ENCODE measurements at regions not wholly inside any gene's neighbourhood (a gene's known extent, or its start where the extent isn't known, plus 50 kb on each side); places are given as distances from the start of the nearest gene placed in this dataset.

DNA sequence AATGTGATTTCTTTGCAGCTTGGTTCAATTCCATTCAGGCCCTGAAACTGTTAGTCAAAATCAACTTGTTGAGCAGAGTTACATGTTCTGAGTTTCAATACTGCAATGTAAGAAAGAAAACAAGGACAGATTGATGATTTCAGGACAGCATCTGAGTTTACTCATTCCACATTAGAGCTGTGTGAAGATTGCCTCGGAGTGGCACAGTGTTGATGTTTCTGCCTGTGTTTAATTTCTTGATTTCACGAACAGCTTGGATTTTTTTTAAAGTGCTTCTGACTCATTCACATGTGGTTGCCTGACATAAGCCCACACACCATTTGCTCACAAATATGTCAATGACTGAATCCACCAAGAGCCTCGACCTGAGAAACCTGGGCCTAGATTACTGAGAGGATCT, 101.2 kb upstream of the PARD3 start:
- DNase-seq (ENCODE audit: low spot score) (no peak), ATAC-seq (no peak), FAIRE-seq (no peak)
- Histone ChIP-seq H3K36me3 (replicated peaks in 1 of 2; ENCODE audit: control insufficient read depth in 1 of 2, insufficient read depth in 2 of 2, low read length in 2 of 2) (no peaks in the 10 kb centered on the region), H3K27me3 (ENCODE audit: control insufficient read depth in 1 of 2, insufficient read depth in 2 of 2, low read length in 2 of 2) (no peaks in the 10 kb centered on the region; a peak in 1 of 5 replicates), H3K9ac (ENCODE audit: insufficient read depth, low read depth, low read length) (no peak overlapping the region), H2AFZ (ENCODE audit: low read length) (no peak overlapping the region), H3K9me3 (ENCODE audit: low read length) (no peaks in the 10 kb centered on the region), H3K4me2 (ENCODE audit: low read depth, low read length) (no peak overlapping the region), H3K27ac (ENCODE audit: extremely low read length, insufficient read depth, low read length) (no peak overlapping the region), H3K79me2 (ENCODE audit: insufficient read depth, low read length) (no peaks in the 10 kb centered on the region), H4K20me1 (ENCODE audit: insufficient read depth, low read length) (no peaks in the 10 kb centered on the region), H3K4me1 (ENCODE audit: insufficient read depth, low read length) (no peaks in the 10 kb centered on the region), H3K4me3 (replicated peaks in 1 of 3; ENCODE audit: insufficient read depth in 1 of 3, low read depth in 2 of 3, low read length in 3 of 3) (no peak overlapping the region)
- no peak for TF ChIP-seq CEBPZ (IDR thresholded peaks at IDR 0.05; ENCODE audit: low read length)
- TF ChIP-seq POLR2A (IDR thresholded peaks at IDR 0.05; ENCODE audit: insufficient read depth in 1 of 2, low read depth in 2 of 2, low read length in 2 of 2), result no peak
- no peak for TF ChIP-seq MED1 (CRISPR knock-in tag; IDR thresholded peaks at IDR 0.05)
- TF ChIP-seq ZNF251 (CRISPR knock-in tag; IDR thresholded peaks at IDR 0.05), result no peak
- no peak for TF ChIP-seq ZNF644 (CRISPR knock-in tag; IDR thresholded peaks at IDR 0.05; ENCODE audit: low read depth)
- TF ChIP-seq PCBP1 (IDR thresholded peaks at IDR 0.05; ENCODE audit: borderline replicate concordance, low read depth, low read length), result no peak
- no peak for TF ChIP-seq NRL (CRISPR knock-in tag; IDR thresholded peaks at IDR 0.05; ENCODE audit: borderline replicate concordance)
- intact Hi-C loops (cut with micrococcal nuclease; ENCODE audit: unreplicated experiment) (no loop called here), in situ Hi-C loops (cut with HindIII; ENCODE audit: extremely low pct_ligation_motif_present, low pct_unique_long_range_greater_than_20kb) (no loop called here)
- CTCF ChIA-PET (ENCODE audit: low intra/inter-chr PET ratio, low total read pairs), result no interaction called here
- POLR2A ChIA-PET, result no interaction called here
- 32% methylated on average over 3 of the region's 3 CpGs for WGBS (ENCODE audit: low lambda C conversion rate)
- no TSS peak for BruUV-seq (replicated peaks)

DNA sequence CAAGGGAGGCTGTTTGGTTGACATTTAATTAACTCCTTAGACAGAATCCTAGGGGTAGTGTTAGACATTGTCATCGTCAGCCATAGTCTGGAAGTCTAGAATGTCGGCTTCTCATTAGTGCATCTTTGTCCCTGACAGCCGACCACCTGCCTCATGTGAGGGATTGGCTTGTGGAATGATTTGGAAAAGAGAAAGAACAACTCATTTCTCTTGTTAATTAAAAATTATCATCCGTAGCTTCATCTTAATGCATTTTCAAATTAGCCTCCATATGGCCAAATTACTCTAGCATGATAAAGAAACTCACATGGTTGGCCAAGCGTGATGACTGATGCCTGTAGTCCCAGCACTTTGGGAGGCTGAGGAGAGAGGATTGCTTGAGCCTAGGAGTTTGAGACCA, 97.7 kb upstream of the PARD3 start:
- H3K4me1 ChIP-seq (ENCODE audit: insufficient read depth, low read length), result no peaks in the 10 kb centered on the region
- H2AFZ ChIP-seq (ENCODE audit: low read length), result no peak overlapping the region
- no peak for DNase-seq (ENCODE audit: low spot score)
- H3K4me3 ChIP-seq (replicated peaks in 1 of 3; ENCODE audit: insufficient read depth in 1 of 3, low read depth in 2 of 3, low read length in 3 of 3), result no peak overlapping the region
- BruUV-seq (replicated peaks), result no TSS peak
- H3K79me2 ChIP-seq (ENCODE audit: insufficient read depth, low read length), result no peaks in the 10 kb centered on the region
- TF ChIP-seq, protein P1, sequence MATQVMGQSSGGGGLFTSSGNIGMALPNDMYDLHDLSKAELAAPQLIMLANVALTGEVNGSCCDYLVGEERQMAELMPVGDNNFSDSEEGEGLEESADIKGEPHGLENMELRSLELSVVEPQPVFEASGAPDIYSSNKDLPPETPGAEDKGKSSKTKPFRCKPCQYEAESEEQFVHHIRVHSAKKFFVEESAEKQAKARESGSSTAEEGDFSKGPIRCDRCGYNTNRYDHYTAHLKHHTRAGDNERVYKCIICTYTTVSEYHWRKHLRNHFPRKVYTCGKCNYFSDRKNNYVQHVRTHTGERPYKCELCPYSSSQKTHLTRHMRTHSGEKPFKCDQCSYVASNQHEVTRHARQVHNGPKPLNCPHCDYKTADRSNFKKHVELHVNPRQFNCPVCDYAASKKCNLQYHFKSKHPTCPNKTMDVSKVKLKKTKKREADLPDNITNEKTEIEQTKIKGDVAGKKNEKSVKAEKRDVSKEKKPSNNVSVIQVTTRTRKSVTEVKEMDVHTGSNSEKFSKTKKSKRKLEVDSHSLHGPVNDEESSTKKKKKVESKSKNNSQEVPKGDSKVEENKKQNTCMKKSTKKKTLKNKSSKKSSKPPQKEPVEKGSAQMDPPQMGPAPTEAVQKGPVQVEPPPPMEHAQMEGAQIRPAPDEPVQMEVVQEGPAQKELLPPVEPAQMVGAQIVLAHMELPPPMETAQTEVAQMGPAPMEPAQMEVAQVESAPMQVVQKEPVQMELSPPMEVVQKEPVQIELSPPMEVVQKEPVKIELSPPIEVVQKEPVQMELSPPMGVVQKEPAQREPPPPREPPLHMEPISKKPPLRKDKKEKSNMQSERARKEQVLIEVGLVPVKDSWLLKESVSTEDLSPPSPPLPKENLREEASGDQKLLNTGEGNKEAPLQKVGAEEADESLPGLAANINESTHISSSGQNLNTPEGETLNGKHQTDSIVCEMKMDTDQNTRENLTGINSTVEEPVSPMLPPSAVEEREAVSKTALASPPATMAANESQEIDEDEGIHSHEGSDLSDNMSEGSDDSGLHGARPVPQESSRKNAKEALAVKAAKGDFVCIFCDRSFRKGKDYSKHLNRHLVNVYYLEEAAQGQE (IDR thresholded peaks at IDR 0.05; ENCODE audit: borderline replicate concordance in 1 of 2, low read depth in 1 of 2, low read length in 2 of 2), result no peak
- TF ChIP-seq ZFP36L1 (CRISPR knock-in tag; IDR thresholded peaks at IDR 0.05), result no peak
- no peak for TF ChIP-seq RFX3 (CRISPR knock-in tag; IDR thresholded peaks at IDR 0.05)
- no peak for TF ChIP-seq ZNF678 (CRISPR knock-in tag; IDR thresholded peaks at IDR 0.05)
- TF ChIP-seq PPARG (CRISPR knock-in tag; conservative IDR thresholded peaks at IDR 0.05), result no peak
- in situ Hi-C loops (cut with HindIII; ENCODE audit: extremely low pct_ligation_motif_present, low pct_unique_long_range_greater_than_20kb) (no loop called here), intact Hi-C loops (cut with micrococcal nuclease; ENCODE audit: unreplicated experiment) (no loop called here)
- CTCF ChIA-PET (ENCODE audit: low intra/inter-chr PET ratio, low total read pairs), result no interaction called here
- no peak overlapping the region for H3K9ac ChIP-seq (ENCODE audit: insufficient read depth, low read depth, low read length)
- WGBS (ENCODE audit: low lambda C conversion rate), result 45% methylated on average over 5 of the region's 5 CpGs
- no peaks in the 10 kb centered on the region; a peak in 1 of 5 replicates for H3K27me3 ChIP-seq (ENCODE audit: control insufficient read depth in 1 of 2, insufficient read depth in 2 of 2, low read length in 2 of 2)
- POLR2A ChIA-PET, result no interaction called here
- H3K4me2 ChIP-seq (ENCODE audit: low read depth, low read length), result no peak overlapping the region
- no peaks in the 10 kb centered on the region for H4K20me1 ChIP-seq (ENCODE audit: insufficient read depth, low read length)
- H3K9me3 ChIP-seq (ENCODE audit: low read length), result no peaks in the 10 kb centered on the region
- ATAC-seq, result no peak
- H3K36me3 ChIP-seq (replicated peaks in 1 of 2; ENCODE audit: control insufficient read depth in 1 of 2, insufficient read depth in 2 of 2, low read length in 2 of 2), result no peaks in the 10 kb centered on the region
- no peak overlapping the region for H3K27ac ChIP-seq (ENCODE audit: extremely low read length, insufficient read depth, low read length)
- FAIRE-seq, result no peak
